WTC11 (cell line): ENCODE measurements at regions not wholly inside any gene's neighbourhood (a gene's known extent, or its start where the extent isn't known, plus 50 kb on each side); places are given as distances from the start of the nearest gene placed in this dataset.

Source experiments
- ELF4 ChIP-seq: sonication (generic); formaldehyde crosslinking; IDR thresholded peaks from 2 replicates; pipeline ENCODE4 v1.8.1; 2022; ENCODE audit warnings: low read depth, mild to moderate bottlenecking, moderate library complexity, missing genetic modification reagents
- ETV6 ChIP-seq: sonication (generic); formaldehyde crosslinking; IDR thresholded peaks from 2 replicates; pipeline ENCODE4 v1.8.1; 2022; ENCODE audit warnings: mild to moderate bottlenecking, missing genetic modification reagents
- FOXJ3 ChIP-seq: sonication (generic); formaldehyde crosslinking; IDR thresholded peaks from 2 replicates; pipeline ENCODE4 v1.9.0; 2021; ENCODE audit warnings: missing genetic modification reagents, mild to moderate bottlenecking, borderline replicate concordance
- NFE2L1 ChIP-seq: sonication (generic); formaldehyde crosslinking; IDR thresholded peaks from 2 replicates; pipeline ENCODE4 v1.8.1; 2023; ENCODE audit warnings: missing genetic modification reagents
- ZBTB21 ChIP-seq: sonication (generic); formaldehyde crosslinking; IDR thresholded peaks from 2 replicates; pipeline ENCODE4 v1.8.1; 2023; ENCODE audit warnings: mild to moderate bottlenecking, missing genetic modification reagents, borderline replicate concordance
- TF ChIP-seq, protein P1 (sequence below): fragments of 200-600 bp; IDR thresholded peaks from 2 replicates; pipeline ENCODE4 v1.8.0; 2022; ENCODE audit warnings: antibody characterized with exemption
- TF ChIP-seq, protein P2 (sequence below): sonication (generic); formaldehyde crosslinking; IDR thresholded peaks from 2 replicates; pipeline ENCODE4 v1.8.1; 2022; ENCODE audit warnings: missing genetic modification reagents, borderline replicate concordance
- TF ChIP-seq, protein P3 (sequence below): sonication (generic); formaldehyde crosslinking; IDR thresholded peaks from 2 replicates; pipeline ENCODE4 v1.8.1; 2022; ENCODE audit warnings: mild to moderate bottlenecking, missing genetic modification reagents, moderate library complexity, borderline replicate concordance
- TF ChIP-seq, protein P4 (sequence below): sonication (generic); formaldehyde crosslinking; IDR thresholded peaks from 2 replicates; pipeline ENCODE4 v1.8.0; 2023; ENCODE audit warnings: mild to moderate bottlenecking, missing genetic modification reagents
- TF ChIP-seq, protein P5 (sequence below): sonication (generic); formaldehyde crosslinking; IDR thresholded peaks from 2 replicates; pipeline ENCODE4 v1.8.1; 2023; ENCODE audit warnings: mild to moderate bottlenecking, missing genetic modification reagents, moderate library complexity

DNA sequence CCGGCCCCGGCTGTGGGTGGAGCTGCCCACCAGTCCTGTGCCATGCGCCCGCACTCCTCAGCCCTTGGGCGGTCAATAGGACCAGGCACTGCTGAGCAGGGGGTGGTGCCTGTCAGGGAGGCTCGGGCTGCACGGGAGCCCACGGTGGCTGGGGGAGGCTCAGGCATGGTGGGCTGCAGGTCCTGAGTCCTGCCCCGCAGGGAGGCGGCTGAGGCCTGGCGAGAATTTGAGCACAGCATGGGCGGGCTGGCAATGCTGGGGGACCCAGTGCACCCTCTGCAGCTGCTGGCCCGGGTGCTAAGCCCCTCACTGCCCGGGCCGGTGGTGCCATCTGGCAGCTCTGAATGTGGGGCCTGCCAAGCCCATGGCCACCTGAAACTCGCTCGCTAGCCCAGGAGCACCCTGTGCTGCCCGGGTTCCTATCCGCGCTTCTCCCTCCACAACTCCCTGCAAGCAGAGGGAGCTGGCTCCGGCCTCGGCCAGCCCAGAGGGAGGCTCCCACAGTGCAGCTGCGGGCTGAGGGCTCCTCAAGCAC, 1371.1 kb downstream of the FSCB start:
- TF ChIP-seq, protein P1, sequence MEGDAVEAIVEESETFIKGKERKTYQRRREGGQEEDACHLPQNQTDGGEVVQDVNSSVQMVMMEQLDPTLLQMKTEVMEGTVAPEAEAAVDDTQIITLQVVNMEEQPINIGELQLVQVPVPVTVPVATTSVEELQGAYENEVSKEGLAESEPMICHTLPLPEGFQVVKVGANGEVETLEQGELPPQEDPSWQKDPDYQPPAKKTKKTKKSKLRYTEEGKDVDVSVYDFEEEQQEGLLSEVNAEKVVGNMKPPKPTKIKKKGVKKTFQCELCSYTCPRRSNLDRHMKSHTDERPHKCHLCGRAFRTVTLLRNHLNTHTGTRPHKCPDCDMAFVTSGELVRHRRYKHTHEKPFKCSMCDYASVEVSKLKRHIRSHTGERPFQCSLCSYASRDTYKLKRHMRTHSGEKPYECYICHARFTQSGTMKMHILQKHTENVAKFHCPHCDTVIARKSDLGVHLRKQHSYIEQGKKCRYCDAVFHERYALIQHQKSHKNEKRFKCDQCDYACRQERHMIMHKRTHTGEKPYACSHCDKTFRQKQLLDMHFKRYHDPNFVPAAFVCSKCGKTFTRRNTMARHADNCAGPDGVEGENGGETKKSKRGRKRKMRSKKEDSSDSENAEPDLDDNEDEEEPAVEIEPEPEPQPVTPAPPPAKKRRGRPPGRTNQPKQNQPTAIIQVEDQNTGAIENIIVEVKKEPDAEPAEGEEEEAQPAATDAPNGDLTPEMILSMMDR, result no peak
- TF ChIP-seq, protein P2, sequence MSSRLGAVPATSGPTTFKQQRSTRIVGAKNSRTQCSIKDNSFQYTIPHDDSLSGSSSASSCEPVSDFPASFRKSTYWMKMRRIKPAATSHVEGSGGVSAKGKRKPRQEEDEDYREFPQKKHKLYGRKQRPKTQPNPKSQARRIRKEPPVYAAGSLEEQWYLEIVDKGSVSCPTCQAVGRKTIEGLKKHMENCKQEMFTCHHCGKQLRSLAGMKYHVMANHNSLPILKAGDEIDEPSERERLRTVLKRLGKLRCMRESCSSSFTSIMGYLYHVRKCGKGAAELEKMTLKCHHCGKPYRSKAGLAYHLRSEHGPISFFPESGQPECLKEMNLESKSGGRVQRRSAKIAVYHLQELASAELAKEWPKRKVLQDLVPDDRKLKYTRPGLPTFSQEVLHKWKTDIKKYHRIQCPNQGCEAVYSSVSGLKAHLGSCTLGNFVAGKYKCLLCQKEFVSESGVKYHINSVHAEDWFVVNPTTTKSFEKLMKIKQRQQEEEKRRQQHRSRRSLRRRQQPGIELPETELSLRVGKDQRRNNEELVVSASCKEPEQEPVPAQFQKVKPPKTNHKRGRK (CRISPR knock-in tag), result no peak
- TF ChIP-seq, protein P3, sequence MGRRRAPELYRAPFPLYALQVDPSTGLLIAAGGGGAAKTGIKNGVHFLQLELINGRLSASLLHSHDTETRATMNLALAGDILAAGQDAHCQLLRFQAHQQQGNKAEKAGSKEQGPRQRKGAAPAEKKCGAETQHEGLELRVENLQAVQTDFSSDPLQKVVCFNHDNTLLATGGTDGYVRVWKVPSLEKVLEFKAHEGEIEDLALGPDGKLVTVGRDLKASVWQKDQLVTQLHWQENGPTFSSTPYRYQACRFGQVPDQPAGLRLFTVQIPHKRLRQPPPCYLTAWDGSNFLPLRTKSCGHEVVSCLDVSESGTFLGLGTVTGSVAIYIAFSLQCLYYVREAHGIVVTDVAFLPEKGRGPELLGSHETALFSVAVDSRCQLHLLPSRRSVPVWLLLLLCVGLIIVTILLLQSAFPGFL (CRISPR knock-in tag), result no peak
- TF ChIP-seq ZBTB21, result no peak
- no peak for TF ChIP-seq ETV6 (CRISPR knock-in tag)
- TF ChIP-seq, protein P4, sequence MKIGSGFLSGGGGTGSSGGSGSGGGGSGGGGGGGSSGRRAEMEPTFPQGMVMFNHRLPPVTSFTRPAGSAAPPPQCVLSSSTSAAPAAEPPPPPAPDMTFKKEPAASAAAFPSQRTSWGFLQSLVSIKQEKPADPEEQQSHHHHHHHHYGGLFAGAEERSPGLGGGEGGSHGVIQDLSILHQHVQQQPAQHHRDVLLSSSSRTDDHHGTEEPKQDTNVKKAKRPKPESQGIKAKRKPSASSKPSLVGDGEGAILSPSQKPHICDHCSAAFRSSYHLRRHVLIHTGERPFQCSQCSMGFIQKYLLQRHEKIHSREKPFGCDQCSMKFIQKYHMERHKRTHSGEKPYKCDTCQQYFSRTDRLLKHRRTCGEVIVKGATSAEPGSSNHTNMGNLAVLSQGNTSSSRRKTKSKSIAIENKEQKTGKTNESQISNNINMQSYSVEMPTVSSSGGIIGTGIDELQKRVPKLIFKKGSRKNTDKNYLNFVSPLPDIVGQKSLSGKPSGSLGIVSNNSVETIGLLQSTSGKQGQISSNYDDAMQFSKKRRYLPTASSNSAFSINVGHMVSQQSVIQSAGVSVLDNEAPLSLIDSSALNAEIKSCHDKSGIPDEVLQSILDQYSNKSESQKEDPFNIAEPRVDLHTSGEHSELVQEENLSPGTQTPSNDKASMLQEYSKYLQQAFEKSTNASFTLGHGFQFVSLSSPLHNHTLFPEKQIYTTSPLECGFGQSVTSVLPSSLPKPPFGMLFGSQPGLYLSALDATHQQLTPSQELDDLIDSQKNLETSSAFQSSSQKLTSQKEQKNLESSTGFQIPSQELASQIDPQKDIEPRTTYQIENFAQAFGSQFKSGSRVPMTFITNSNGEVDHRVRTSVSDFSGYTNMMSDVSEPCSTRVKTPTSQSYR (CRISPR knock-in tag), result no peak
- TF ChIP-seq NFE2L1 (CRISPR knock-in tag), result no peak
- TF ChIP-seq, protein P5, sequence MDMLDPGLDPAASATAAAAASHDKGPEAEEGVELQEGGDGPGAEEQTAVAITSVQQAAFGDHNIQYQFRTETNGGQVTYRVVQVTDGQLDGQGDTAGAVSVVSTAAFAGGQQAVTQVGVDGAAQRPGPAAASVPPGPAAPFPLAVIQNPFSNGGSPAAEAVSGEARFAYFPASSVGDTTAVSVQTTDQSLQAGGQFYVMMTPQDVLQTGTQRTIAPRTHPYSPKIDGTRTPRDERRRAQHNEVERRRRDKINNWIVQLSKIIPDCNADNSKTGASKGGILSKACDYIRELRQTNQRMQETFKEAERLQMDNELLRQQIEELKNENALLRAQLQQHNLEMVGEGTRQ (CRISPR knock-in tag), result no peak
- no peak for TF ChIP-seq ELF4 (CRISPR knock-in tag)
- no peak for TF ChIP-seq FOXJ3 (CRISPR knock-in tag)
